HL-60 (cell line): ENCODE measurements at regions not wholly inside any gene's neighbourhood (a gene's known extent, or its start where the extent isn't known, plus 50 kb on each side); places are given as distances from the start of the nearest gene placed in this dataset.

Experiments
- DNase-seq, 2 experiments: peaks; one replicate each; pipeline ENCODE4 v3.0.0-alpha.2; 2010 to 2020; ENCODE audit warnings: low read depth in 1 of 2, low spot score in 1 of 2
- H3K27ac ChIP-seq: fragments of 250-450 bp; sonication (Bioruptor Pico); replicated peaks from 2 replicates; pipeline ENCODE4 v1.5.1; 2020; ENCODE audit warnings: mild to moderate bottlenecking, moderate library complexity
- H3K27me3 ChIP-seq: fragments of 250-450 bp; sonication (Bioruptor Pico); 2 replicates; pipeline ENCODE4 v1.5.1; 2021; ENCODE audit warnings: mild to moderate bottlenecking, moderate library complexity; ENCODE audit not compliant: insufficient read depth, poor library complexity, severe bottlenecking
- H3K4me3 ChIP-seq: replicated peaks from 2 replicates; pipeline ENCODE4 v1.5.1; 2011; ENCODE audit warnings: mild to moderate bottlenecking, control low read depth, low read length; ENCODE audit not compliant: insufficient read depth
- CTCF ChIP-seq: IDR thresholded peaks from one replicate; pipeline ENCODE4 v1.5.1; 2011; ENCODE audit warnings: low read length, control low read depth, inconsistent platforms; ENCODE audit not compliant: insufficient read depth
- GABPA ChIP-seq: IDR thresholded peaks from 2 replicates; pipeline ENCODE4 v1.6.1; 2012; ENCODE audit warnings: low read depth
- POLR2AphosphoS5 ChIP-seq: IDR thresholded peaks from 2 replicates; pipeline ENCODE4 v1.6.1; 2012; ENCODE audit warnings: low read depth
- REST ChIP-seq: IDR thresholded peaks from 2 replicates; pipeline ENCODE4 v1.6.1; 2012; ENCODE audit warnings: low read depth; ENCODE audit not compliant: insufficient replicate concordance
- SPI1 ChIP-seq: IDR thresholded peaks from 2 replicates; pipeline ENCODE4 v1.6.1; 2012; ENCODE audit warnings: low read depth, mild to moderate bottlenecking, borderline replicate concordance

GRCh38 chr6:44699082-44699481 is 311.6 kb downstream of the CDC5L start:
- Histone ChIP-seq H3K4me3 (no peak overlapping the region), H3K27me3 (no peaks in the 10 kb centered on the region), H3K27ac (no peak overlapping the region)
- no peak for DNase-seq
- no peak for TF ChIP-seq REST
- no peak for TF ChIP-seq CTCF
- no peak for TF ChIP-seq SPI1
- no peak for TF ChIP-seq POLR2AphosphoS5
- no peak for TF ChIP-seq GABPA

GRCh38 chr6:44699851-44700250 is 312.3 kb downstream of the CDC5L start:
- Histone ChIP-seq H3K27ac (no peak overlapping the region), H3K4me3 (no peak overlapping the region), H3K27me3 (no peaks in the 10 kb centered on the region)
- TF ChIP-seq SPI1 (no peak), REST (no peak), POLR2AphosphoS5 (no peak), GABPA (no peak), CTCF (no peak)
- DNase-seq = no peak

GRCh38 chr6:44700422-44700821 is 312.9 kb downstream of the CDC5L start:
- no peak overlapping the region for H3K4me3 ChIP-seq
- no peak overlapping the region for H3K27ac ChIP-seq
- TF ChIP-seq SPI1 (no peak), GABPA (no peak), POLR2AphosphoS5 (no peak), REST (no peak), CTCF (no peak)
- DNase-seq = no peak
- no peaks in the 10 kb centered on the region for H3K27me3 ChIP-seq
